NCI-H1105 treated with DMSO at 0.1 percent for 48 hours (cell line): ENCODE measurements at regions not wholly inside any gene's neighbourhood (a gene's known extent, or its start where the extent isn't known, plus 50 kb on each side); places are given as distances from the start of the nearest gene placed in this dataset.
"Not testable (repeated sequence)": the region's sequence is repeated elsewhere in the genome, so short reads cannot be mapped to it uniquely, and the experiment has no call there.

Source experiments
- DNase-seq: peaks from one replicate; lab custom pipeline; 2025; lab: John Stamatoyannopoulos, UW

DNA sequence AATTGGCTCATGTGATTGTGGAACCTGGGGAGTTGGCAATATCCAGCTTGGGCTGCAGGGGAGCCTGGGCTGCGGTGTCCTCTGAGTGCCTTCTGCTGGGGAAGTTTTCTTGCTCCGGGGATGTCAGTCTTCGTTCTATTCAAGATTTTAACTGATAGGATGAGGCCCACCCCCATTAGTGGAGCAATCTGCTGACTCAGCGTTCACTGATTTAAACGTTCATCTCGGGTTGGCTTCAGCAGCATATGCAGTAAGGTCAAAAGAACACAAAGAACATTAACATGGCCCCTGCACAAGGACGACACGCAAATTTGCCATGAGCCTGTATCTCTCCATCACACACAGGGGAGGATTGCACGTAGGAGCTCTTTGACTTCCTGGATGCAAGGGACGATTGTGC lies 360.6 kb upstream of the ADARB2 start:
- no peak for DNase-seq

DNA sequence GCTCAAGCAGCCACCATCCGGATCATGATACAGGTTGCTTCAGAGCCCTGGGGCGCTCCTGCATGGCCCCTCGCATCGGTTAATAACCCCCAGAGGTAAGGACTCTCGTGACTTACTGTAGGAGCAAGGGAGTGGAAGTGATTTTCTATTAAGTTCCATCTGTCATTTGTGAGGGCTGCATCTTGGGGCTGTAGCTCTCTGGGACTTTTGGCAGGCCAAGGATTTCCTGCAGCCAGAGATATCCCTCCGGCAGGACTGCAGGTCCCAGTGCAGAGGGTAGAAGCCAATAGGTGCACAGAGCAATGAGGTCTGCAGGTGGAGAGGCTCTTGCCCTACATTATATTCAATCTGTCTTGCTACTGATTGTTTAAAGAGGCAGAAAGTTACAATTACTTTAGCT lies 356.8 kb upstream of the ADARB2 start:
- DNase-seq = no peak

DNA sequence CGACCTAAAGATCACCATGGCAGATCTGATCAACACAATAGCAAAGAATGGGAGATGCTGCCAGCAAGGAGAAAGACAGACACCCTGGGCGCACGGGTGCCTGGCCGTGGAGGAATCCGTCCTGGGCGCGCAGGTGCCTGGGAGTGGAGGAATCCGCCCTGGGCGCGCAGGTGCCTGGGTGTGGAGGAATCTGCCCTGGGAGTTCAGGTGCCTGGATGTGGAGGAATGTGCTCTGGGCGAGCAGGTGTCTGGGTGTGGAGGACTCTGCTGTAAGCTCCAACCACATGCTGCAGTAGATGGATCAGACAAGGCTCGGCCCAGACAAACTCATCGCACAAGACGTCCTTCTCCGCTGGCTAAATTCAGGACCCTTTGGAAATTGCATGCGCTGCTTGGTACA lies 346.3 kb upstream of the ADARB2 start:
- DNase-seq = no peak

DNA sequence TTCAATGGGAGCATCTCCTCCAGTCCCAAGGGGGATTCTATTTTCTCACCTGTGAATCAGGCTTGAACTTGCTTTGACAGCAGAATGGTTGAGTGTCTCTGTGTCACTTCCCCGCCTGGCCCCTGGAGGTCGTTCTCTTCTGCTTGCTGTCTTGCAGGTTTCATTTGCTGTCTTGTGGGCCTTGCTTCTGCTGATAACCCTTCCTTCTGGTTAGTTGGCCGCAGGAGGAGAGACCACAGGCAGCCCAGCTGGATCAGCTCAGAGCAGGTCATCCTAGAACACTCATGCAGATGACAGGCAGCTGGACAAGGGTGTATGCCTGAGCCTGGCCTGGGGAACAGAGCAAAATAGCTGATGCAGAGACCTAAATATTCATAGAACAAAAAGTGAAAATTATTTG lies 344.2 kb upstream of the ADARB2 start:
- DNase-seq = no peak

DNA sequence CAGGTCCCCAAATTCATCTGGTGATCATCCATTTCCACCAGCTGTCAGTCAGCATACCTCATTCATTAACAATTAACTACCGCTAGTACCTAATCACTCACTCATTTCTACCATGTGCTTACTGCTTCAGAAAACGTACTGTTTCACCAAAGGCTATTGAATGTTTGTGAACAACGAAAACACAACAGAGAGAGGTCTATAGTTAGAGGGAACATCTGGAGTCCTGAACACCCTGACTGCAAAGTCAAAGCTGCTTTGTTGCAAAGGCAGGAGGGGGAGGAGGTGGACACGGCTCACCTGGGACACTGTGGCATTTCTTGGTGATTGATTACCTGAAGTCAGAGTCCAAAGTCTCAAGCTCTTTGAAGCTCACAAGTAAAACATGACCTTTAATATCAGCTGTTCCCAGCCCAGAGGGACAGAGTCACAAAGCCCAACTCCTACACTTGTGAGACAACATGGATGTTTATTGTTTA lies 342.3 kb upstream of the ADARB2 start:
- no peak for DNase-seq

DNA sequence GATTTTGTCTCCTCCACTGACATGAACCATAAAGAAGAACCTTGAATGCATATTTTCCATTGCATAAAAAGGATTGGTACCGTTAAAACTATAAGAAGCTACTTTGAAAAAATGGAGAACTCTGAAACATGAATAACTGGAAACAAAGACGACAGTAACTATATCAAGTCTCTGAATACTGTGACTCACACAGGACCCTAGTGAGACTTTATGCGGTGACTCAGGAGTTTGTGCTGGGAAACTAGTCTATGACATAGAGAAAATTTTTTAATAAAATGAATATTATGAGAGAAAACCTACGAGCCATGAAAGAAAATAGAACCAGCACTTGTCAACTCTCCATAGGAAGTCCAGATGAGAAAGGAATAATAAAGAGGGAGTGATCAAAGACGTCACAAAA lies 339.9 kb upstream of the ADARB2 start:
- DNase-seq = no peak

DNA sequence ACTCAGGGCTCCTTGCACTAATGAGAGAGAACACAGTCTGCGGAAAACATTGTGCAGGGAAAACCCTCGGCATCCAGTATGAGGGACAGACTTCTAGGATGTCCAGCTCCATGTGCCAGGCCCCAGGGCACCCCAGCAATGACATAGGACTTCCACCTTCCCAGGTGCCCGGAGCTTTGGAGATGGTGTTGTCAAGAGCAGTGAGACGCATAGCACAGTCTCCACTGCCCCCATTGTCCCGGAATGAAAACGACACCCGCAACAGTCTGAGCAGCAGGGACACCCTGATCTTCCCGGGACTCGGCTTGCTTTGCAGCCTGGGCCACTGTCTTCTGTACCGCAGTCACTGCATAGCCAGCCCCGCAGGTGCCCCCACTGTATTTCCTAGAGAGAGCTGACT lies 339.2 kb upstream of the ADARB2 start:
- DNase-seq = no peak

DNA sequence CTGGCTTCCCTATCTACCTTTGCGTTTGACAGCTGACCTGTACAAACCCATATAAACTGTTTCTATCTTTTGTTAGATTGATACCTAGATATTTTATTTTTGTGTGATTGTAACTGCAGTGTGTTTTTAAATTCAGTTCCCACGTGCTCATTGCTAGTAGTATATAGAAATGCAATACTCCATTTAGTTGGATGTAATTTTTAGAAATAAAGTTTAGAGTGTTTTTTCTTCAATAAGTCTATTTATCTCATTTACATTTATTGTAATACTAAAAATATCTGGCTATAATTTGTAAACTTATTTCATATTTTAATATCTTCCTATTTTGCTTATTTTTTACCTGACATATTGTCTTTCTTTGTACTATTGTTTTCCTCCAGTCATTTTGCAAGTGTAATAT lies 329.7 kb upstream of the ADARB2 start:
- DNase-seq = no peak

DNA sequence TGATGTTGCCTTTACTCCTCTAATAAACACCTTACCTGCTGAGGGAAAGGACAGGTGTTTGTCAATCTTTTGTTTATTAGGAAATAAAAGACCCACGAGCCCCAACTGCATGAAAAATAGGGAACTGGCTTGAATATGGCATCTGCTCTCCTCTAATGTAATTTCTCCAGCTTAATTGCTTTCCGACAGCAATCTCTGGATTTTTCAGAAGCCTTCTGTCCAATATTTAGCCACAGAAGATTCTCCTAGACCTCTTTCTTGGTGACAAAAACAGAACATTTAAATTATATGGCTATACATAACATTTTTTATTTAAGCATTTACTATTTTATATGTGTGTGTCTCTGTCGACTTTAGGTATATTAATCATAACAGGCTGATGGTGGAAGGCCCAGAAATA lies 317.4 kb upstream of the ADARB2 start:
- DNase-seq = no peak

DNA sequence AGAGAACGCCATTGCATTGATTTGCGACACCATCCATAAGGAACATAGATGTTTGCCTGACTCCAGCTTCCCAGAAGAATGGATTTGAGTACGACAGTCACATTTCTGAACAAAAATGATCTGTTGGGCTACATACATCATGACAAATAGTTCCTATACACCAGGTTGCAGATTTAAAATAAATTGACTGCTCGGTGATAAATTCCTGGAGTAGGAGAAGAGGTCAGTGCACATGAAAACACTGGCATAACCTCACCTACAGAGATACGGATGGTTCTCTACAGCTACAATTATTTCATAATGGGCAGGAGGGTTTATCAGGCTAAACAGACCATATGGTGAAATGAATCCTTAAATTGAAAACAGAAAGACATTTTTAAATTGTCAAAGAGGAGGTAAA lies 316.5 kb upstream of the ADARB2 start:
- DNase-seq = no peak

DNA sequence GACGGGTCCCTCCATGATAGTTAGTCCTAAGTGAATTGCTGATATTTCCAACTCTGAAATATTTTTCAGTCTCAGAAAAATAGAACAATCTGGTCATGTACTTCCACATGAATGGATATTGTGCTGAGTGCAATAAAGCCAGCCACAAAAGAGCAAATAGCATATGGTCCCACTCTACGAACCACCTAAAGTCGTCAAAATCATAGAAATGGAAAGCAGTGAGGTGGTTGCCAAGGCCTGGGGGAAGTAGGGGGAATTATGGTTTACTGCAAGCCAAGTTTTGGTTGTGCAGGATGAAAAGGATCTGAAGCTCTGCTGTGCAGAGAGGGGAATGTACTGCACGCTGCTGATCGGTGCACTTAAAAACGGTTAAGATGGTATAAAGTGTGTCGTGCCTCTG lies 313.8 kb upstream of the ADARB2 start:
- no peak for DNase-seq

DNA sequence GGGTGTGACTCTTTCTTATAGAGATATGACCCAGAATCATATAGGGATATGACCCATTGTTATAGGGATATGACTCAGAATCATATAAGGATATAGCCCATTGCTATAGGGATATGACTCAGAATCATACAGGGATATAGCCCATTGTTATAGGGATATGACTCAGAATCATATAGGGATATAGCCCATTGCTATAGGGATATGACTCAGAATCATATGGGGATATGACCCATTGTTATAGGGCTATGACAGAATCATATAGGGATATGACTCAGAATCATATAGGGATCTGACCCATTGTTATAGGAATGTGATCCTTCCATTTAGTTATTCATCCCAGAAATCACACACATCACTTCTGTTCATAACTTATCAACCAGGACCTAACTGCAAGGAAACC lies 312.2 kb upstream of the ADARB2 start:
- no peak for DNase-seq

DNA sequence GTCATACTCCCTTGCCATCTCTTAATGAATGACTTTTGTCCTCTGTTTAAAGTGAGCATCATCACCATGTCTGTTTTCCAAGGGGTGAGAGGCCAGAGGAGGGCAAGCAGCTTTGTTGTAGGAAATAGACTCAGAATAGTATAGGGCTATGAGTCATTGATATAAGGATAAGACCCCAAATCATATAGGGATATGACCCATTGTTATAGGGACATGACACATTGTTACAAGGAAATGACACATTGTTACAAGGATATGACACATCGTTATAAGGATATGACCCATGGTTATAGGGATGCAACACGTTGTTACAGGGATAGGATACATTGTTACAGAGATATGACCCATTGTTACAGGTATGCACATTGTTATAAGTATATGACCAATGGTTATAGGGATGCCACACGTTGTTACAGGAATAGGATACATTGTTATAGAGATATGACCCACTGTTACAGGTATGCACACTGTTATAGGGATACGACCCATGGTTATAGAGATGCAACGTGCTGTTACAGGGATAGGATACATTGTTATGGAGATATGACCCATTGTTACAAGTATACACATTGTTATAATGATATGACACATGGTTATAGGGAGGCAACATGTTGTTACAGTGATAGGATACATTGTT lies 311.1 kb upstream of the ADARB2 start:
- DNase-seq = no peak

DNA sequence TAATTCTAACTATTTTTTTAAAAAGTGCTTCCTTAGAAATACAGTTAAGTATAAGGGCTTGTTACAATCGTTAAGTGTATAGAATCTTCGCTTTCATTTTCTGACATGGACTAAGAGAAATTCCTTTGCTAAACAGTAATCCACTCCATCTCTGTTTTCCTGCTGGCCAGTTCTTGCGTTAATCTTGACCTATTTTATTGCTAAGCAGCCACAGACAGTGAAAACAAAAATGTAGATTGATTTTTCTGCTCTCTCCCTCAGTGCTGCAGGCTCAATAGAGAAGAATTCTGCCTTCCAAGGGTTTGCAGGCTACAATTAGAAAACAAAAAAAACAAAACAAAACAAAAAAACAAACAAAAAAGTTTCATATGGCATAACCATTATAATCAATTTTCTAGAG lies 310.4 kb upstream of the ADARB2 start:
- DNase-seq = no peak

DNA sequence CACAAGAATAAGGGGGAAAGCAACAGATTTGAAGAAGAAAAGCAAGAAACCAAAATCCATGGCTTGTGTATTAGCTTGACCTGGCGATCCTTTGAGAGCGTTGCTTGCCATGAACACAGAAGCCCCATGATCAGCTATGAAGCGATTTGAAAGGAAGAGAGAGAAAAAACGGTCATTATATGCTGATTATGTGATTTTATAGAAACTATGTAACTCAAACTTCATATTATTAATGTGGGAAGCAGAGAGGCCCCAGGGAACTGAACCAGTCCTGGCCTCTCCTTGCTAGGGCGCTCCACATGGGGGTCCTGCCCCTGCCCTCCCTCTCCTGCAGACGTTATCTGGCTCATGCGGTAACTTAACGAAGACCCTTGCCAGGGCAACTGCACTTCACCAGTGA lies 306.1 kb upstream of the ADARB2 start:
- DNase-seq = no peak

DNA sequence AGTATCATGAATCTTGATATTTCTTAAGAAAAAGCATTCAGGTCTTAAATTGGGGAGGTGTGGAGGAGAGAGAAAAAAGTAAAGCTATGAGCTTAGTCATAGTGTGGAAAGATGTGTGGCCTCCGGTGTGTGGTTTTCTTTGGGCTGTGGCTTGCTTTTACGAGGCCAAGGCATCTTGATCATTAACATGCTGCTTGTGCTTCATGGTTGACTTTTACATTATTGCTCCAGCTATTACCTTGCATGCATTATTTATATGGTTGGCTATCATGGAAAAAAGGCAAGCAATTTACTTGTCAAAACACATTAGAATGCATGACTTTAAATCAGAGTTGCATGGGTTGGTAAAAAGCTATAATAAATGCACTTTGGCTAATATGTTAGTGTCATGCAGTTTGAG lies 300.7 kb upstream of the ADARB2 start:
- DNase-seq = no peak

DNA sequence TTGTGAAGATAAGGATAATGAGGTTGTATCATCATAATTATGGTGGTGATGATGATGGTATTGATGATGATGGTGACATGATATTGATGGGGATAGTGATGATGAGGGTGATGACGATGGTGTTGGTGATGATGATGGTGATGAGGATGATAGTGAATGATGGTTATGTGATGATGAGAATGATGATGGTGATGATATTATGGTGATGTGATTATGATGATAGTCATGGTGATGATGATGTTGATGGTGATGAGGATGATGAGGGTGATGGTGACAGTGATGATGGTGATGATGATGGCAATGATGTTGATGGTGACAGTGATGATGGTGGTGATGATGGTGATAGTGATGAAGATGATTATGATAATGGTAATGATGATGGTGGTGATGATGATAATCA lies 299.9 kb upstream of the ADARB2 start:
- DNase-seq = no peak

DNA sequence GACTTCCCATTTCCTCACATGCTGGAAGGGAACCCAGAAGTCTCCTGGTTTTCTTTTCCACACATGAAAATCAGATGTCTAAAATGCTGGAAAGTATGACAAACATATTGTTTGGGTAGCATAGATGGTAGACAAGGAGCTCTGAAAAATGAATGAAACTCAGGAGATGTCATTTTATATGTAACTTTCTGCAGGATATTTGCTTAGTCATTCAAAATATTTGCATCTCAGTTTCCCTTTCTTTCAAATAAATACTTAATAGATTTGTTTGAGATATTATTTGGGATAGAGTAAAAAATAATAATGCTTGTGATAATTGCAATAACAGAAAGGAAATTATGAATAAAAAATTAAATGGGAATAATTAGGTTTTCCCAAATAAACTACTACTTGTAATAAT lies 298.9 kb upstream of the ADARB2 start:
- no peak for DNase-seq

DNA sequence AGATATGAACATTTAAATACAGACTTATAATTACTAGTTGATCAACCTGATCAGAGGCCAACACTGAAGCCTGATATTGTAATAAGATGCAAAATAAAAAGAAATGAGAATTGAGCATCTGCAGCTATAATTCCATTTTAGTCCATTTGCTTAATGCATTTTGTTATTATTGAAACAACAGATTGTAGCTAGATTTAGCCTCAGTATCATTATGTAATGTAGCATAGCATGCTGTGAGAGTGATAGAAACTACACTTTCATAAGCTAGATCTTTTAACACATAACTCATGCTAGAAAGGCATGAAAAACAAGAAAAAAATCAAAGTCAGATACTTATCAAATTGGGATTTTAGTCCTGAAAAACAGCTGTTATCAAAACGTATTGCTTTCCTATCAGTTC lies 292.7 kb upstream of the ADARB2 start:
- no peak for DNase-seq

DNA sequence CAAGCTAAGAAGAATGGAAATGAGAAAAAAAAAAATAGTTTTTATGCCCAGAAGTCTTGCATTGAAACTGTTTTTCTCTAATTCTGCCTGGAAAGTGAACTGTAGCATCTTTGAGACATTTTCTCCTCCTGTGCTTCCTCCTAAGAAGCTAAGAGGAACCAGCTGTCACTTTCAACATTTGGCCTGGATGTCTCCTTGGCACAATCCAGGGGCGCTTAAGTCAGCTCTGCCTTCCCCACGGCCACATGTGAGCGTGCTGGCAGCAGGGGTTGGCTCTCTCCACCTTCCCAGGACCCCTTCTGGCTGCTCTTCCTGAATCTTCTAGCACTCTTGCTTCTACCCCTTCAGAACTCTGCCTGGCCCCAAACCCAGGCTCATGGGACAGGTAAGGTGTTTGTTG lies 289.6 kb upstream of the ADARB2 start:
- no peak for DNase-seq

DNA sequence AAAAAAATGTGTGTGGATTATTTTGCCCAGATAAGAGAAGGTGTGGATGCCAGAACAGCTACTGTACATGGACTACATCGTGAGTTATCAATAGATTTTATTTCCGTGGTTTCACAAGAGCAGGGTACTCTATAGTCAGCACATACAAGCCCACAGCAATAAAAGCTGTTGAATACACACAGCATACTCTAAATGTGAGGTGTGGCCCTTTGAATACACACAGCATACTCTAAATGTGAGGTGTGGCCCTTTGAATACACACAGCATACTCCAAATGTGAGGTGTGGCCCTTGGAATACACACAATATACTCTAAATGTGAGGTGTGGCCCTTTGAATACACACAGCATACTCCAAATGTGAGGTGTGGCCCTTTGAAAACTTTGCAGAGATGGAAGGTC lies 287.4 kb upstream of the ADARB2 start:
- DNase-seq = not testable (repeated sequence)

DNA sequence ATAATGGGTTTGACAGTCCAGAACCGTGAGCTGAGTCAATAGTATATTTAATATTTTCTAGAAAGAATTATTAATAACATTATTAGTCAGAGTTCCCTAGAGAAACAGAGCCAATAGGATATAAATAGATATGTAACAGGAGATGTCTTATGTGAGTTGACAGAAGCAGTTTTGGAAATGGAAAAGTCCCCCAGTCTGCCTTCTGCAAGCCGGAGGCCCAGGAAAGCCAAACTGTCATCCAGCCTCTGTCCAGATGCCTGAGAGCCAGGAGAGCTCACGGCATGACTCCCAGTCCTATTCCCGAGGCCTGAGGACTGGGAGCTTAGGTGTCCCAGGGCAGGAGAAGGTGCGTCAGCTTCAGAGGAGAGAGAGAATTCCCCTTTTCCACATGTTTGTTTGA lies 286.4 kb upstream of the ADARB2 start:
- DNase-seq = no peak

DNA sequence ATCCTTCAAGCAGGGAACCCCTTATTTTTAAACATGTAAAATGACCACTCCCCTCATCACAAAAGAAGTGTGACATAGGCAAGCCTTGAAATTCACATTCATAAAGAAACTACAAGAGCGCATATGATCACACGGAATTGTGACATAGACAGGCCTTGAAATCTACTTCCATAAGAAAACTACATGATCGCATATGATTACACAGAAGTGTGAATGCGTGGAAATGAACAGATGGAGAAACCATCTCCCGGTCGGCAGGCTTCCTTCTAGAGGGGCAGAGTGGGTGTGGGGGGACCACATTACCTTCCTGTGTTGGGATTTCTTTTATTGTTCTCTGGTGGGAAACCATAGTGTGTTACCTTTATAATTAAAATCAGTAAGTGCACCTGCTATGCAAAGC lies 285.1 kb upstream of the ADARB2 start:
- no peak for DNase-seq

DNA sequence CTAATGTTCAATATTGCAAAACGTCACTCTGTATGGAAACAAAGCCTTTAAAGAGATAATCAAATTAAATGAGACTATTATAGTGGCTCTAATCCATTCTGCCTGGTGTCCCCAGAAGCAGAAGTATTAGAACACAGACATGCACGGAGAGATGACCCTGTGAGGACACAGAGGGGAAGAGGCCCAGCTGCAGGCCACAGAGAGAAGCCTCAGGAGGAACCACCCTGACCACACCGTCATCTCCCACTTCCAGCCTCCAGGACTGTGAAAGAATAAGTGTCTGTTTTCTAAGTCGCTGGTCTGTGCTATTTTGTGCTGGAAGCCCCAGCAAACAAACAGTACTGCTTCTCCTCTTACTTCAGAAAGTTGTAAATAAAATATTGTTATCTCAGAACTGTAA lies 283.5 kb upstream of the ADARB2 start:
- DNase-seq = no peak

DNA sequence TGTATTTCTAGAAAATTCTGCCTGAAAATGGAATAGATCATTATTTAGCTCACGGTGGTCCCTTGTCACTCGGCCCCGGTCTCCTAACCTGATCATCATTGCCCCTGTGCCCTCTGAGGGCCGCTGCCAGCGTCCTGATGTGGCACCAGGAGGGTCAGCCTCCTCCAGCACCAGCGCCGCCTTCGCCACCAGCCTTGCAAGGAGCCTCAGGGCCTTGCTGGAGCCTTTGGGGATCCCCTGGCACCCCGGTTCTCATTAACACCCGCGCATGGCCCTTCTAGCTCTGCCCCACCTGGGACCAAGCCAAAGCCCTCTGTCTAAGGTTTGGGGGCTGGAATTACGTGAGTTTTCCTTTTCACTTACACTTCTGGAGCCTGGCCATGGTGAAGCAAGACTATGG lies 282.5 kb upstream of the ADARB2 start:
- DNase-seq = no peak
